HEK293 (cell line): ENCODE measurements at regions not wholly inside any gene's neighbourhood (a gene's known extent, or its start where the extent isn't known, plus 50 kb on each side); places are given as distances from the start of the nearest gene placed in this dataset.

Experiments
- CTCF ChIA-PET: fragments of 350-600 bp; formaldehyde crosslinking; extraction: SDS; loops from one replicate; lab custom pipeline; 2021; ENCODE audit warnings: antibody characterized with exemption; lab: Yijun Ruan, JAX
- POLR2A ChIA-PET: fragments of 300-600 bp; formaldehyde crosslinking; extraction: SDS; loops from one replicate; lab custom pipeline; 2020; ENCODE audit warnings: antibody characterized with exemption, inconsistent platforms; lab: Yijun Ruan, JAX
- H3K27ac ChIP-seq: fragments of 200-500 bp; sonication (Bioruptor generic); 2 replicates; pipeline ENCODE4 v1.5.1; 2014; ENCODE audit warnings: low read depth, low read length, control low read depth, inconsistent platforms; ENCODE audit errors: extremely low read depth
- H3K36me3 ChIP-seq, 2 experiments: fragments of 200-500 bp in 1 of 2; sonication (Bioruptor generic) in 1 of 2; 1 replicate in 1 of 2; 2 replicates in 1 of 2; pipeline ENCODE4 v1.5.1; 2014 to 2017; ENCODE audit warnings: inconsistent platforms in 2 of 2, low read length in 2 of 2; ENCODE audit not compliant: control insufficient read depth in 2 of 2, insufficient read depth in 1 of 2
- H3K4me1 ChIP-seq: fragments of 200-500 bp; sonication (Bioruptor generic); 2 replicates; pipeline ENCODE4 v1.5.1; 2014; ENCODE audit warnings: mild to moderate bottlenecking, low read length, inconsistent platforms; ENCODE audit not compliant: control insufficient read depth, insufficient read depth
- H3K4me3 ChIP-seq: 2 replicates; pipeline ENCODE4 v1.5.1; 2011; ENCODE audit warnings: low read depth, mild to moderate bottlenecking, control low read depth, low read length, moderate library complexity
- H3K9me3 ChIP-seq: fragments of 200-500 bp; sonication (Bioruptor generic); 2 replicates; pipeline ENCODE4 v1.5.1; 2014; ENCODE audit warnings: low read depth, low read length, inconsistent platforms; ENCODE audit not compliant: control insufficient read depth, insufficient read depth
- HOXC10 ChIP-seq: sonication (generic); formaldehyde crosslinking; IDR thresholded peaks from 2 replicates; pipeline ENCODE4 v1.8.1; 2023; ENCODE audit warnings: mild to moderate bottlenecking, missing genetic modification reagents
- IKZF3 ChIP-seq: fragments of 450-650 bp; IDR thresholded peaks from 2 replicates; pipeline ENCODE4 v1.5.0; 2018; ENCODE audit warnings: missing biosample characterization, mild to moderate bottlenecking, missing genetic modification characterization, moderate library complexity
- KLF10 ChIP-seq: fragments of 450-650 bp; IDR thresholded peaks from 2 replicates; pipeline ENCODE4 v1.5.1; 2018; ENCODE audit warnings: missing biosample characterization, mild to moderate bottlenecking, missing genetic modification characterization
- MEIS1 ChIP-seq: sonication (generic); formaldehyde crosslinking; IDR thresholded peaks from 2 replicates; pipeline ENCODE4 v1.8.1; 2022; ENCODE audit warnings: missing genetic modification reagents, mild to moderate bottlenecking, borderline replicate concordance
- OSR2 ChIP-seq: fragments of 450-650 bp; formaldehyde crosslinking; IDR thresholded peaks from 2 replicates; pipeline ENCODE4 v1.5.1; 2016; ENCODE audit warnings: missing biosample characterization, missing genetic modification characterization
- REPIN1 ChIP-seq: fragments of 450-650 bp; formaldehyde crosslinking; IDR thresholded peaks from 2 replicates; pipeline ENCODE4 v1.5.1; 2017; ENCODE audit warnings: missing biosample characterization, missing genetic modification characterization, low read depth
- SCRT2 ChIP-seq: fragments of 450-650 bp; formaldehyde crosslinking; IDR thresholded peaks from 2 replicates; pipeline ENCODE4 v1.5.1; 2016; ENCODE audit warnings: missing biosample characterization, missing genetic modification characterization
- SP2 ChIP-seq: fragments of 450-650 bp; formaldehyde crosslinking; IDR thresholded peaks from 2 replicates; pipeline ENCODE4 v1.5.1; 2016; ENCODE audit warnings: missing biosample characterization, missing genetic modification characterization
- ZBTB21 ChIP-seq: fragments of 450-650 bp; formaldehyde crosslinking; IDR thresholded peaks from 2 replicates; pipeline ENCODE4 v1.5.1; 2017; ENCODE audit warnings: missing biosample characterization, missing genetic modification characterization
- ZFP41 ChIP-seq: fragments of 450-650 bp; formaldehyde crosslinking; IDR thresholded peaks from 2 replicates; pipeline ENCODE4 v1.5.1; 2016; ENCODE audit warnings: missing biosample characterization, missing genetic modification characterization, borderline replicate concordance
- ZNF121 ChIP-seq: fragments of 450-650 bp; formaldehyde crosslinking; IDR thresholded peaks from 2 replicates; pipeline ENCODE4 v1.5.1; 2016; ENCODE audit warnings: missing biosample characterization, missing genetic modification characterization
- ZNF157 ChIP-seq: fragments of 450-650 bp; formaldehyde crosslinking; IDR thresholded peaks from 2 replicates; pipeline ENCODE4 v1.5.1; 2016; ENCODE audit warnings: missing biosample characterization, missing genetic modification characterization
- ZNF184 ChIP-seq: fragments of 450-650 bp; IDR thresholded peaks from 2 replicates; pipeline ENCODE4 v1.5.1; 2018; ENCODE audit warnings: missing biosample characterization, mild to moderate bottlenecking, missing genetic modification characterization
- ZNF211 ChIP-seq: fragments of 450-650 bp; formaldehyde crosslinking; IDR thresholded peaks from 2 replicates; pipeline ENCODE4 v1.5.1; 2016; ENCODE audit warnings: low read depth, missing biosample characterization, missing genetic modification characterization
- ZNF223 ChIP-seq: fragments of 450-650 bp; formaldehyde crosslinking; IDR thresholded peaks from 2 replicates; pipeline ENCODE4 v1.5.1; 2016; ENCODE audit warnings: missing biosample characterization, missing genetic modification characterization
- ZNF302 ChIP-seq: fragments of 450-650 bp; formaldehyde crosslinking; IDR thresholded peaks from 2 replicates; pipeline ENCODE4 v1.5.1; 2016; ENCODE audit warnings: missing biosample characterization, missing genetic modification characterization, low read depth
- ZNF510 ChIP-seq: fragments of 450-650 bp; formaldehyde crosslinking; IDR thresholded peaks from 2 replicates; pipeline ENCODE4 v1.5.1; 2018; ENCODE audit warnings: mild to moderate bottlenecking, missing genetic modification characterization, missing biosample characterization; ENCODE audit not compliant: insufficient replicate concordance
- ZNF530 ChIP-seq: fragments of 450-650 bp; formaldehyde crosslinking; IDR thresholded peaks from 2 replicates; pipeline ENCODE4 v1.5.1; 2016; ENCODE audit warnings: low read depth, missing biosample characterization, missing genetic modification characterization
- ZNF548 ChIP-seq: fragments of 450-650 bp; formaldehyde crosslinking; IDR thresholded peaks from 2 replicates; pipeline ENCODE4 v1.5.1; 2016; ENCODE audit warnings: missing biosample characterization, missing genetic modification characterization
- ZNF555 ChIP-seq: fragments of 450-650 bp; formaldehyde crosslinking; conservative IDR thresholded peaks from 2 replicates; pipeline ENCODE4 v1.5.1; 2017; ENCODE audit warnings: missing biosample characterization, mild to moderate bottlenecking, missing genetic modification characterization, inconsistent platforms
- ZNF600 ChIP-seq: fragments of 450-650 bp; formaldehyde crosslinking; IDR thresholded peaks from 2 replicates; pipeline ENCODE4 v1.5.1; 2016; ENCODE audit warnings: missing biosample characterization, missing genetic modification characterization
- ZNF621 ChIP-seq: fragments of 450-650 bp; formaldehyde crosslinking; IDR thresholded peaks from 2 replicates; pipeline ENCODE4 v1.5.1; 2017; ENCODE audit warnings: missing biosample characterization, missing genetic modification characterization
- ZNF658 ChIP-seq: fragments of 450-650 bp; formaldehyde crosslinking; IDR thresholded peaks from 2 replicates; pipeline ENCODE4; 2016; ENCODE audit warnings: missing biosample characterization, missing genetic modification characterization
- ZNF701 ChIP-seq: fragments of 450-650 bp; formaldehyde crosslinking; IDR thresholded peaks from 2 replicates; pipeline ENCODE4 v1.5.1; 2016; ENCODE audit warnings: missing biosample characterization, missing genetic modification characterization
- ZNF791 ChIP-seq: fragments of 450-650 bp; formaldehyde crosslinking; IDR thresholded peaks from 2 replicates; pipeline ENCODE4 v1.5.1; 2016; ENCODE audit warnings: missing biosample characterization, missing genetic modification characterization
- TF ChIP-seq, protein P1 (sequence below): fragments of 450-650 bp; formaldehyde crosslinking; IDR thresholded peaks from 2 replicates; pipeline ENCODE4 v1.5.1; 2016; ENCODE audit warnings: missing biosample characterization, missing genetic modification characterization
- TF ChIP-seq, protein P2 (sequence below): fragments of 450-650 bp; formaldehyde crosslinking; IDR thresholded peaks from 2 replicates; pipeline ENCODE4 v1.5.1; 2016; ENCODE audit warnings: missing biosample characterization, missing genetic modification characterization
- TF ChIP-seq, protein P3 (sequence below): fragments of 450-650 bp; formaldehyde crosslinking; IDR thresholded peaks from 2 replicates; pipeline ENCODE4 v1.5.1; 2016; ENCODE audit warnings: missing biosample characterization, missing genetic modification characterization

- H3K9me3 ChIP-seq, result no peaks in the 10 kb centered on the region
- no peaks in the 10 kb centered on the region for H3K4me1 ChIP-seq
- H3K36me3 ChIP-seq, result no peaks in the 10 kb centered on the region
- CTCF ChIA-PET, result interaction anchor here (1.0 kb wide), 1 partner anchor 16 kb away, joined by 5 read pairs; no protein-coding TSS in a partner anchor
- H3K27ac ChIP-seq, result no peak overlapping the region
- no peak overlapping the region for H3K4me3 ChIP-seq
- TF ChIP-seq ZFP41 (tag by site-specific recombination) (no peak), ZNF548 (tag by site-specific recombination) (no peak), ZNF600 (tag by site-specific recombination) (no peak), ZBTB21 (tag by site-specific recombination) (no peak), ZNF530 (no peak)
- TF ChIP-seq, protein P1, sequence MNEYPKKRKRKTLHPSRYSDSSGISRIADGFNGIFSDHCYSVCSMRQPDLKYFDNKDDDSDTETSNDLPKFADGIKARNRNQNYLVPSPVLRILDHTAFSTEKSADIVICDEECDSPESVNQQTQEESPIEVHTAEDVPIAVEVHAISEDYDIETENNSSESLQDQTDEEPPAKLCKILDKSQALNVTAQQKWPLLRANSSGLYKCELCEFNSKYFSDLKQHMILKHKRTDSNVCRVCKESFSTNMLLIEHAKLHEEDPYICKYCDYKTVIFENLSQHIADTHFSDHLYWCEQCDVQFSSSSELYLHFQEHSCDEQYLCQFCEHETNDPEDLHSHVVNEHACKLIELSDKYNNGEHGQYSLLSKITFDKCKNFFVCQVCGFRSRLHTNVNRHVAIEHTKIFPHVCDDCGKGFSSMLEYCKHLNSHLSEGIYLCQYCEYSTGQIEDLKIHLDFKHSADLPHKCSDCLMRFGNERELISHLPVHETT (tag by site-specific recombination), result no peak
- POLR2A ChIA-PET, result no interaction called here
These were observed 59.0 kb upstream of the PDZRN3 start for GRCh38 chr3:73683706-73684105.

GRCh38 chr3:73681610-73682009 is 56.9 kb upstream of the PDZRN3 start:
- no peaks in the 10 kb centered on the region for H3K36me3 ChIP-seq
- no peaks in the 10 kb centered on the region for H3K9me3 ChIP-seq
- no peak overlapping the region for H3K27ac ChIP-seq
- ChIA-PET CTCF (interaction anchor here (0.7 kb wide), 1 partner anchor 10 kb away, joined by 4 read pairs; no protein-coding TSS in a partner anchor), POLR2A (no interaction called here)
- H3K4me1 ChIP-seq, result no peaks in the 10 kb centered on the region
- H3K4me3 ChIP-seq, result no peak overlapping the region
- no peak for TF ChIP-seq REPIN1
- no peak for TF ChIP-seq SCRT2 (tag by site-specific recombination)
- no peak for TF ChIP-seq HOXC10 (CRISPR knock-in tag)
- no peak for TF ChIP-seq ZNF302 (tag by site-specific recombination)
- no peak for TF ChIP-seq ZNF658 (tag by site-specific recombination)
- TF ChIP-seq, protein P2, sequence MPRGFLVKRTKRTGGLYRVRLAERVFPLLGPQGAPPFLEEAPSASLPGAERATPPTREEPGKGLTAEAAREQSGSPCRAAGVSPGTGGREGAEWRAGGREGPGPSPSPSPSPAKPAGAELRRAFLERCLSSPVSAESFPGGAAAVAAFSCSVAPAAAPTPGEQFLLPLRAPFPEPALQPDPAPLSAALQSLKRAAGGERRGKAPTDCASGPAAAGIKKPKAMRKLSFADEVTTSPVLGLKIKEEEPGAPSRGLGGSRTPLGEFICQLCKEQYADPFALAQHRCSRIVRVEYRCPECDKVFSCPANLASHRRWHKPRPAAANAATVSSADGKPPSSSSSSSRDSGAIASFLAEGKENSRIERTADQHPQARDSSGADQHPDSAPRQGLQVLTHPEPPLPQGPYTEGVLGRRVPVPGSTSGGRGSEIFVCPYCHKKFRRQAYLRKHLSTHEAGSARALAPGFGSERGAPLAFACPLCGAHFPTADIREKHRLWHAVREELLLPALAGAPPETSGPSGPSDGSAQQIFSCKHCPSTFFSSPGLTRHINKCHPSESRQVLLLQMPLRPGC (tag by site-specific recombination), result no peak
- TF ChIP-seq ZNF791, result no peak
- no peak for TF ChIP-seq ZNF157 (tag by site-specific recombination)
- TF ChIP-seq ZNF121, result no peak
- no peak for TF ChIP-seq ZNF211
- no peak for TF ChIP-seq ZNF701 (tag by site-specific recombination)
- TF ChIP-seq ZNF184 (tag by site-specific recombination), result no peak
- no peak for TF ChIP-seq ZNF223 (tag by site-specific recombination)

DNA sequence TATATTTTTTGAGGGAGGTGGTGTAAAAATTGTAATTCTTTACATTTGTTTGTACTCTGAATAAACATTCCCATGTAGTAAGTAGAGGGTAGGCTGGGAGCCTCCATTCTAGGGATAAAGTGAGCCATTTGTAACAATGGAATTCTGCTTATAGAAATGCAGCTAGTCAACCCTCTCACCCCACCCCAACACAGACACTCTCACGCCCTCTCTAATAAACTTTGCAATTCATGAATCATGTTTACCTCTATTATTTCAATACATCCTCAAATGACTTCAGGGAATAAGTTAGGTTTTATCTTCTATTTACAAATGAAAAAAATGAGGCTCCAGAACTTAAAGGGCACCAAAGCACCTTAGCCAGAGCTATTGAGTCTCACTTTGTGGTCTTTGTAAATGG is 56.5 kb upstream of the PDZRN3 start:
- TF ChIP-seq OSR2 (no peak), KLF10 (no peak), ZNF555 (no peak), ZNF510 (tag by site-specific recombination) (no peak), IKZF3 (tag by site-specific recombination) (no peak), ZNF621 (tag by site-specific recombination) (no peak), SP2 (no peak), MEIS1 (CRISPR knock-in tag) (no peak)
- TF ChIP-seq, protein P3, sequence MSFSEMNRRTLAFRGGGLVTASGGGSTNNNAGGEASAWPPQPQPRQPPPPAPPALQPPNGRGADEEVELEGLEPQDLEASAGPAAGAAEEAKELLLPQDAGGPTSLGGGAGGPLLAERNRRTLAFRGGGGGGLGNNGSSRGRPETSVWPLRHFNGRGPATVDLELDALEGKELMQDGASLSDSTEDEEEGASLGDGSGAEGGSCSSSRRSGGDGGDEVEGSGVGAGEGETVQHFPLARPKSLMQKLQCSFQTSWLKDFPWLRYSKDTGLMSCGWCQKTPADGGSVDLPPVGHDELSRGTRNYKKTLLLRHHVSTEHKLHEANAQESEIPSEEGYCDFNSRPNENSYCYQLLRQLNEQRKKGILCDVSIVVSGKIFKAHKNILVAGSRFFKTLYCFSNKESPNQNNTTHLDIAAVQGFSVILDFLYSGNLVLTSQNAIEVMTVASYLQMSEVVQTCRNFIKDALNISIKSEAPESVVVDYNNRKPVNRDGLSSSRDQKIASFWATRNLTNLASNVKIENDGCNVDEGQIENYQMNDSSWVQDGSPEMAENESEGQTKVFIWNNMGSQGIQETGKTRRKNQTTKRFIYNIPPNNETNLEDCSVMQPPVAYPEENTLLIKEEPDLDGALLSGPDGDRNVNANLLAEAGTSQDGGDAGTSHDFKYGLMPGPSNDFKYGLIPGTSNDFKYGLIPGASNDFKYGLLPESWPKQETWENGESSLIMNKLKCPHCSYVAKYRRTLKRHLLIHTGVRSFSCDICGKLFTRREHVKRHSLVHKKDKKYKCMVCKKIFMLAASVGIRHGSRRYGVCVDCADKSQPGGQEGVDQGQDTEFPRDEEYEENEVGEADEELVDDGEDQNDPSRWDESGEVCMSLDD (tag by site-specific recombination), result no peak
- TF ChIP-seq, all 188 proteins: peak for 0
- Histone ChIP-seq H3K4me3 (no peak overlapping the region), H3K36me3 (no peaks in the 10 kb centered on the region), H3K9me3 (no peaks in the 10 kb centered on the region), H3K4me1 (no peaks in the 10 kb centered on the region), H3K27ac (no peak overlapping the region)
- ChIA-PET POLR2A (no interaction called here), CTCF (interaction anchor here (0.7 kb wide), 1 partner anchor 10 kb away, joined by 4 read pairs; no protein-coding TSS in a partner anchor)
